Keratinocyte (primary cell): ENCODE measurements at regions not wholly inside any gene's neighbourhood (a gene's known extent, or its start where the extent isn't known, plus 50 kb on each side); places are given as distances from the start of the nearest gene placed in this dataset.

ENCODE experiments used
- DNase-seq: peaks from one replicate; pipeline ENCODE4 v3.0.0-alpha.2; 2011; ENCODE audit warnings: low read depth, missing footprints, low spot score
- FAIRE-seq: peaks from 2 replicates; lab custom pipeline; 2011; peaks lifted over from hg19 to GRCh38; lab: Jason Lieb, UNC
- H2AFZ ChIP-seq: 2 replicates; pipeline ENCODE4 v1.6.0; 2012; ENCODE audit warnings: low read length, control low read depth, inconsistent platforms; ENCODE audit not compliant: control insufficient read depth
- H3K27ac ChIP-seq: 2 replicates; pipeline ENCODE4 v1.5.1; 2011; ENCODE audit warnings: low read length; ENCODE audit not compliant: control insufficient read depth, insufficient read depth
- H3K27me3 ChIP-seq: 3 replicates; pipeline ENCODE4 v1.6.0; 2011; ENCODE audit warnings: low read length; ENCODE audit not compliant: control insufficient read depth, insufficient read depth; ENCODE audit errors: extremely low read depth
- H3K36me3 ChIP-seq, 2 experiments: 2 replicates in 1 of 2; 3 replicates in 1 of 2; pipeline ENCODE4 v1.5.1; 2011; ENCODE audit warnings: low read length in 2 of 2, mild to moderate bottlenecking in 1 of 2; ENCODE audit not compliant: control insufficient read depth in 2 of 2, insufficient read depth in 2 of 2; ENCODE audit errors: extremely low read depth in 1 of 2
- H3K4me1 ChIP-seq: 3 replicates; pipeline ENCODE4 v1.5.1; 2011; ENCODE audit warnings: low read length; ENCODE audit not compliant: control insufficient read depth, insufficient read depth; ENCODE audit errors: extremely low read depth
- H3K4me2 ChIP-seq: 3 replicates; pipeline ENCODE4 v1.6.0; 2011; ENCODE audit warnings: low read depth, low read length; ENCODE audit not compliant: control insufficient read depth, insufficient read depth; ENCODE audit errors: extremely low read depth
- H3K4me3 ChIP-seq, 3 experiments: fragments of 200-600 bp in 1 of 3; sonication (generic) in 1 of 3; 2 replicates in 2 of 3; 3 replicates in 1 of 3; pipeline ENCODE4 v1.5.1; 2011 to 2016; ENCODE audit warnings: low read length in 3 of 3, mild to moderate bottlenecking in 3 of 3, control low read depth in 2 of 3, inconsistent platforms in 1 of 3, low read depth in 1 of 3, mixed read lengths in 1 of 3, mixed run types in 1 of 3, moderate library complexity in 1 of 3; ENCODE audit not compliant: control insufficient read depth in 2 of 3, insufficient read depth in 2 of 3; ENCODE audit errors: extremely low read depth in 1 of 3
- H3K79me2 ChIP-seq: 2 replicates; pipeline ENCODE4 v1.6.0; 2012; ENCODE audit warnings: low read length; ENCODE audit not compliant: control insufficient read depth, insufficient read depth
- H3K9ac ChIP-seq: 3 replicates; pipeline ENCODE4 v1.6.0; 2011; ENCODE audit warnings: low read length; ENCODE audit not compliant: control insufficient read depth, insufficient read depth; ENCODE audit errors: extremely low read depth
- H3K9me1 ChIP-seq: 3 replicates; pipeline ENCODE4 v1.6.0; 2011; ENCODE audit warnings: low read length; ENCODE audit not compliant: control insufficient read depth, insufficient read depth; ENCODE audit errors: extremely low read depth
- H3K9me3 ChIP-seq: 2 replicates; pipeline ENCODE4 v1.5.1; 2012; ENCODE audit warnings: low read depth, low read length; ENCODE audit not compliant: control insufficient read depth
- H4K20me1 ChIP-seq: 3 replicates; pipeline ENCODE4 v1.6.0; 2011; ENCODE audit warnings: low read length; ENCODE audit not compliant: control insufficient read depth, insufficient read depth; ENCODE audit errors: extremely low read depth
- EZH2 ChIP-seq: IDR thresholded peaks from one replicate; pipeline ENCODE4 v1.6.1; 2012; ENCODE audit warnings: inconsistent platforms, mild to moderate bottlenecking, low read length, moderate library complexity
- dilution Hi-C: fragments of 300-500 bp; cut with MboI; formaldehyde crosslinking; loops from one replicate; pipeline ENCODE4 v1.7.0; 2020; ENCODE audit warnings: low sequenced_read_pairs; ENCODE audit not compliant: extremely low pct_ligation_motif_present
- TF ChIP-seq, protein P1 (sequence below), 3 experiments: IDR thresholded peaks in 1 of 3; conservative IDR thresholded peaks in 1 of 3; optimal IDR thresholded peaks in 1 of 3; 2 replicates in 2 of 3; 3 replicates in 1 of 3; pipeline versions ENCODE3 to v1.5.1; 2011; ENCODE audit warnings: low read length in 3 of 3, mild to moderate bottlenecking in 3 of 3, moderate library complexity in 2 of 3, control low read depth in 1 of 3, inconsistent platforms in 1 of 3; ENCODE audit not compliant: insufficient read depth in 2 of 3; ENCODE audit errors: extremely low read depth in 1 of 3

DNA sequence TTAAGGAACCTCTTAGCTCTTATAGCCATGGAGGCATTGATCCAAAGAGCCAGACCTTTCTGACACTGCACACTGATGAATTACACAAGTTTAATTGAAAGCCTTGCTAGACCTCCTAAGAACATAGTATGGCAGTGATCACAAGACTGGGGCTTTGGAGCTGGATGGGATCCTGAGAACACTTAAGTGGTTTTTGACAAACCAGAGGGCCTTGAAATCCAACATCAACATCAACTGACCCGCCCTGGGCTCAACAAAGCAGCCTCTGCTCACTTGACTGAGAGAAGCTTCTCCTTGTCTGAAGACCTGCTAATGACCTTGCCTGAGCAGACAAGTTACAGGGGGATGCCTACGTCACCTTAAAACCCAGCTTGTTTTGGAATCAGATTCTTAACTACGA is 257.6 kb downstream of the KLF13 start:
- dilution Hi-C loops, result no loop called here
- no peak overlapping the region for H3K4me2 ChIP-seq

DNA sequence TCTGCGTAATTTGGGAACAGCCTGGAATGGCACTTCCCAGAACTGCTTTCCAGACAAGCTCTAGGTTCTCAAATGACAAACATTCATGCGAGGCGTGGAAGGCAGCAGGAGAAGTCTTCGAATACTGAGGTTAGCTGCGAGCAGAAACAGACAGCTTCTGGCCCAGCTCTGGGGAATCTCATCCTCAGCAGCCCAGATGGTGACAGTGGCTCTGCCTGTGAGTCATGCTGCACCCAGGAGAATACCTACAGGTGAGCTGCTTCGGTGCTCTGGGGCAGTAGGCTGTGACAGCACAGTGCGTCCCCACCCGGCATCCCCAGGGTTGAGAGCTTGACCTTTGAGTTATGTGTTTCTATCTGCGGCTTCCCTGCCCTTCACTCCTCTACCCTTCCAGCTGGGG is 258.6 kb downstream of the KLF13 start:
- Histone ChIP-seq H3K27ac (no peak overlapping the region), H3K4me3 (no peak overlapping the region), H3K27me3 (peaks cover 6% of the 10 kb centered on the region), H3K9ac (no peak overlapping the region), H3K9me1 (no peaks in the 10 kb centered on the region), H3K4me1 (no peaks in the 10 kb centered on the region), H3K9me3 (no peaks in the 10 kb centered on the region), H3K4me2 (no peak overlapping the region), H3K79me2 (no peaks in the 10 kb centered on the region), H4K20me1 (no peaks in the 10 kb centered on the region), H3K36me3 (no peaks in the 10 kb centered on the region), H2AFZ (no peak overlapping the region)
- DNase-seq (no peak), FAIRE-seq (no peak)
- dilution Hi-C loops, result no loop called here
- TF ChIP-seq EZH2, result no peak
- TF ChIP-seq, protein P1, sequence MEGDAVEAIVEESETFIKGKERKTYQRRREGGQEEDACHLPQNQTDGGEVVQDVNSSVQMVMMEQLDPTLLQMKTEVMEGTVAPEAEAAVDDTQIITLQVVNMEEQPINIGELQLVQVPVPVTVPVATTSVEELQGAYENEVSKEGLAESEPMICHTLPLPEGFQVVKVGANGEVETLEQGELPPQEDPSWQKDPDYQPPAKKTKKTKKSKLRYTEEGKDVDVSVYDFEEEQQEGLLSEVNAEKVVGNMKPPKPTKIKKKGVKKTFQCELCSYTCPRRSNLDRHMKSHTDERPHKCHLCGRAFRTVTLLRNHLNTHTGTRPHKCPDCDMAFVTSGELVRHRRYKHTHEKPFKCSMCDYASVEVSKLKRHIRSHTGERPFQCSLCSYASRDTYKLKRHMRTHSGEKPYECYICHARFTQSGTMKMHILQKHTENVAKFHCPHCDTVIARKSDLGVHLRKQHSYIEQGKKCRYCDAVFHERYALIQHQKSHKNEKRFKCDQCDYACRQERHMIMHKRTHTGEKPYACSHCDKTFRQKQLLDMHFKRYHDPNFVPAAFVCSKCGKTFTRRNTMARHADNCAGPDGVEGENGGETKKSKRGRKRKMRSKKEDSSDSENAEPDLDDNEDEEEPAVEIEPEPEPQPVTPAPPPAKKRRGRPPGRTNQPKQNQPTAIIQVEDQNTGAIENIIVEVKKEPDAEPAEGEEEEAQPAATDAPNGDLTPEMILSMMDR (optimal IDR thresholded peaks at IDR 0.05 in 1 of 3, IDR thresholded peaks at IDR 0.05 in 1 of 3, conservative IDR thresholded peaks at IDR 0.05 in 1 of 3; ENCODE audit: extremely low read depth in 1 of 3, insufficient read depth in 2 of 3, low read length in 3 of 3), result no peak

More for the DNA sequence above, 257.6 kb downstream of the KLF13 start:
- DNase-seq (no peak), FAIRE-seq (no peak)
- Histone ChIP-seq H3K9ac (no peak overlapping the region), H3K4me3 (no peak overlapping the region), H3K9me1 (no peaks in the 10 kb centered on the region), H3K36me3 (no peaks in the 10 kb centered on the region), H3K27ac (no peak overlapping the region), H3K4me1 (no peaks in the 10 kb centered on the region), H3K79me2 (no peaks in the 10 kb centered on the region), H4K20me1 (no peaks in the 10 kb centered on the region), H2AFZ (no peak overlapping the region), H3K27me3 (peaks cover 6% of the 10 kb centered on the region), H3K9me3 (no peaks in the 10 kb centered on the region)
- TF ChIP-seq, protein P1 (optimal IDR thresholded peaks at IDR 0.05 in 1 of 3, IDR thresholded peaks at IDR 0.05 in 1 of 3, conservative IDR thresholded peaks at IDR 0.05 in 1 of 3; ENCODE audit: extremely low read depth in 1 of 3, insufficient read depth in 2 of 3, low read length in 3 of 3), result no peak
- TF ChIP-seq EZH2, result no peak
